ENCODE measurements at regions not wholly inside any gene's neighbourhood (a gene's known extent, or its start where the extent isn't known, plus 50 kb on each side); places are given as distances from the start of the nearest gene placed in this dataset.

DNA sequence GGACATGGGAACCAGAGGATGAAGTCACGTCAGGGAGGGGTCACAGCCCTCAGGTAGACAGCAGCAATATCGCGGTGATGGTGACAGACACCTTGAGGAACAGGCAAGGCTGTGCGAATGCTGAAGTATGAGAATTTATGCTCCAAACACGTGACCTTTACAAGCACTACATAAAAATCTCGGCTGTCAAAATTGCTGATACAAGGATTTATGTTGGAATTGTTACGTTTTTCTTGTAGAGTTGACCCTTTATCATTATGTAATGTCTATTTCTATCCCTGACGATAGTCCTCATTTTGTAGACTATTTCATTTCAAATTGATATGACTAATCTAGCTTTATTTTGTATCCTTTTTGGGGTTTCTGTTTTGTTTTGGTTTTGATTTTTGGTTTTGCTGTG, 311.1 kb downstream of the C6orf118 start (continued):
- TF ChIP-seq, protein P1, sequence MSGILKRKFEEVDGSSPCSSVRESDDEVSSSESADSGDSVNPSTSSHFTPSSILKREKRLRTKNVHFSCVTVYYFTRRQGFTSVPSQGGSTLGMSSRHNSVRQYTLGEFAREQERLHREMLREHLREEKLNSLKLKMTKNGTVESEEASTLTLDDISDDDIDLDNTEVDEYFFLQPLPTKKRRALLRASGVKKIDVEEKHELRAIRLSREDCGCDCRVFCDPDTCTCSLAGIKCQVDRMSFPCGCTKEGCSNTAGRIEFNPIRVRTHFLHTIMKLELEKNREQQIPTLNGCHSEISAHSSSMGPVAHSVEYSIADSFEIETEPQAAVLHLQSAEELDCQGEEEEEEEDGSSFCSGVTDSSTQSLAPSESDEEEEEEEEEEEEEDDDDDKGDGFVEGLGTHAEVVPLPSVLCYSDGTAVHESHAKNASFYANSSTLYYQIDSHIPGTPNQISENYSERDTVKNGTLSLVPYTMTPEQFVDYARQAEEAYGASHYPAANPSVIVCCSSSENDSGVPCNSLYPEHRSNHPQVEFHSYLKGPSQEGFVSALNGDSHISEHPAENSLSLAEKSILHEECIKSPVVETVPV (CRISPR knock-in tag; IDR thresholded peaks at IDR 0.05), result no peak
- TF ChIP-seq, protein P2, sequence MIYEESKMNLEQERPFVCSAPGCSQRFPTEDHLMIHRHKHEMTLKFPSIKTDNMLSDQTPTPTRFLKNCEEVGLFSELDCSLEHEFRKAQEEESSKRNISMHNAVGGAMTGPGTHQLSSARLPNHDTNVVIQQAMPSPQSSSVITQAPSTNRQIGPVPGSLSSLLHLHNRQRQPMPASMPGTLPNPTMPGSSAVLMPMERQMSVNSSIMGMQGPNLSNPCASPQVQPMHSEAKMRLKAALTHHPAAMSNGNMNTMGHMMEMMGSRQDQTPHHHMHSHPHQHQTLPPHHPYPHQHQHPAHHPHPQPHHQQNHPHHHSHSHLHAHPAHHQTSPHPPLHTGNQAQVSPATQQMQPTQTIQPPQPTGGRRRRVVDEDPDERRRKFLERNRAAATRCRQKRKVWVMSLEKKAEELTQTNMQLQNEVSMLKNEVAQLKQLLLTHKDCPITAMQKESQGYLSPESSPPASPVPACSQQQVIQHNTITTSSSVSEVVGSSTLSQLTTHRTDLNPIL (CRISPR knock-in tag; IDR thresholded peaks at IDR 0.05; ENCODE audit: low read depth), result no peak
- TF ChIP-seq ZNF565 (CRISPR knock-in tag; conservative IDR thresholded peaks at IDR 0.05; ENCODE audit: low read depth), result no peak

DNA sequence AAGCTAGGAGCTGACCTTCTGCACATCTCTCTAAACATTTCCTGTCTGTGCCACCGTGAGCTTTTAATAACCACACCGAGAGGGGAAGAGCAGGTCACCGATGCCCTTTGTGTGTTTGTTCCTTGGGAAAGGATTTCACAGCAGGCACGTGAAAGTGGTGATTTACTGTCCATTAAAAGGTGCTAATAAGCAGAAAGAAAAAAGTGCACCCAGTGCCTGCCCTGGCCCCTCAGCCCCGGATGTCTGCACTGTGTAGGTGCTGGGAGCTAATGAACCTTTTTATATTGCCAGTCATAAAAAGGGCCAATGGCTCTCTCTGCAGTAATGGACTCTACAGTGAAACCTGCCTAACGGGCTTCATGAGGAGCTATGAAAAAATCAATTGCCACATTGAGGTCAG, 312.6 kb downstream of the C6orf118 start:
- TF ChIP-seq CSDC2 (CRISPR knock-in tag; IDR thresholded peaks at IDR 0.05) (no peak), BACH2 (CRISPR knock-in tag; IDR thresholded peaks at IDR 0.05; ENCODE audit: borderline replicate concordance) (no peak), ARNTL (CRISPR knock-in tag; IDR thresholded peaks at IDR 0.05; ENCODE audit: borderline replicate concordance, low read depth) (no peak), PPARA (CRISPR knock-in tag; IDR thresholded peaks at IDR 0.05; ENCODE audit: borderline replicate concordance) (no peak), GLIS3 (CRISPR knock-in tag; IDR thresholded peaks at IDR 0.05) (no peak), RARB (CRISPR knock-in tag; IDR thresholded peaks at IDR 0.05) (no peak), TOX (CRISPR knock-in tag; IDR thresholded peaks at IDR 0.05; ENCODE audit: borderline replicate concordance) (no peak), SNAI2 (CRISPR knock-in tag; IDR thresholded peaks at IDR 0.05) (no peak), ZNF565 (CRISPR knock-in tag; conservative IDR thresholded peaks at IDR 0.05; ENCODE audit: low read depth) (no peak), ISL1 (CRISPR knock-in tag; IDR thresholded peaks at IDR 0.05) (no peak), ZNF70 (CRISPR knock-in tag; IDR thresholded peaks at IDR 0.05) (no peak)
- TF ChIP-seq, protein P3, sequence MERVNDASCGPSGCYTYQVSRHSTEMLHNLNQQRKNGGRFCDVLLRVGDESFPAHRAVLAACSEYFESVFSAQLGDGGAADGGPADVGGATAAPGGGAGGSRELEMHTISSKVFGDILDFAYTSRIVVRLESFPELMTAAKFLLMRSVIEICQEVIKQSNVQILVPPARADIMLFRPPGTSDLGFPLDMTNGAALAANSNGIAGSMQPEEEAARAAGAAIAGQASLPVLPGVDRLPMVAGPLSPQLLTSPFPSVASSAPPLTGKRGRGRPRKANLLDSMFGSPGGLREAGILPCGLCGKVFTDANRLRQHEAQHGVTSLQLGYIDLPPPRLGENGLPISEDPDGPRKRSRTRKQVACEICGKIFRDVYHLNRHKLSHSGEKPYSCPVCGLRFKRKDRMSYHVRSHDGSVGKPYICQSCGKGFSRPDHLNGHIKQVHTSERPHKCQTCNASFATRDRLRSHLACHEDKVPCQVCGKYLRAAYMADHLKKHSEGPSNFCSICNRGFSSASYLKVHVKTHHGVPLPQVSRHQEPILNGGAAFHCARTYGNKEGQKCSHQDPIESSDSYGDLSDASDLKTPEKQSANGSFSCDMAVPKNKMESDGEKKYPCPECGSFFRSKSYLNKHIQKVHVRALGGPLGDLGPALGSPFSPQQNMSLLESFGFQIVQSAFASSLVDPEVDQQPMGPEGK (CRISPR knock-in tag; IDR thresholded peaks at IDR 0.05; ENCODE audit: borderline replicate concordance), result no peak
- TF ChIP-seq, protein P1 (CRISPR knock-in tag; IDR thresholded peaks at IDR 0.05), result no peak
- TF ChIP-seq, protein P2 (CRISPR knock-in tag; IDR thresholded peaks at IDR 0.05; ENCODE audit: low read depth), result no peak
- TF ChIP-seq, protein P4, sequence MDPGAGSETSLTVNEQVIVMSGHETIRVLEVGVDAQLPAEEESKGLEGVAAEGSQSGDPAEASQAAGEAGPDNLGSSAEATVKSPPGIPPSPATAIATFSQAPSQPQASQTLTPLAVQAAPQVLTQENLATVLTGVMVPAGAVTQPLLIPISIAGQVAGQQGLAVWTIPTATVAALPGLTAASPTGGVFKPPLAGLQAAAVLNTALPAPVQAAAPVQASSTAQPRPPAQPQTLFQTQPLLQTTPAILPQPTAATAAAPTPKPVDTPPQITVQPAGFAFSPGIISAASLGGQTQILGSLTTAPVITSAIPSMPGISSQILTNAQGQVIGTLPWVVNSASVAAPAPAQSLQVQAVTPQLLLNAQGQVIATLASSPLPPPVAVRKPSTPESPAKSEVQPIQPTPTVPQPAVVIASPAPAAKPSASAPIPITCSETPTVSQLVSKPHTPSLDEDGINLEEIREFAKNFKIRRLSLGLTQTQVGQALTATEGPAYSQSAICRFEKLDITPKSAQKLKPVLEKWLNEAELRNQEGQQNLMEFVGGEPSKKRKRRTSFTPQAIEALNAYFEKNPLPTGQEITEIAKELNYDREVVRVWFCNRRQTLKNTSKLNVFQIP (CRISPR knock-in tag; IDR thresholded peaks at IDR 0.05; ENCODE audit: borderline replicate concordance, low read depth), result no peak
- ATAC-seq, result no peak

DNA sequence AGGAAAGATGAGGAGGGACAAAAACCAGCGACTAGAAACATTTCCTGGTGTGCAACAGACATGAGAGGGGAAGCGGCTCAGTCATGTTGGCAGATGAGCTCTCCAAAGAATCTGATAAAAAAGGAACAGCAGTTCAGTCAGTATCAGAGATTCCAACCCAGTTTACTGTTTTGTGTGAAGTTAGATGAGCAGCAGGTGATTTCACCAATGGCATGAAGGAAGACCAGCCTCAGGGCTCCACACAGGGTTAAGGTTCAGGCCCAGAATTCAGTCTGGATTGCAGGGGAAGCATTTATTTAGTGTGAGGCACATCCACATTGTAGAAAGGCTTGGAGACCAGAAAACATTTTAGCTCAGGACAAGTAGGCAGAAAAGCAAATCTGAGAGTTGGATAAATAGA, 317.8 kb downstream of the C6orf118 start:
- TF ChIP-seq PPARA (CRISPR knock-in tag; IDR thresholded peaks at IDR 0.05; ENCODE audit: borderline replicate concordance) (no peak), GLIS3 (CRISPR knock-in tag; IDR thresholded peaks at IDR 0.05) (no peak), ZFP30 (CRISPR knock-in tag; IDR thresholded peaks at IDR 0.05) (no peak), ZFP3 (CRISPR knock-in tag; IDR thresholded peaks at IDR 0.05) (no peak), ZNF8 (CRISPR knock-in tag; IDR thresholded peaks at IDR 0.05) (no peak), RARB (CRISPR knock-in tag; IDR thresholded peaks at IDR 0.05) (no peak)
- TF ChIP-seq, protein P4 (CRISPR knock-in tag; IDR thresholded peaks at IDR 0.05; ENCODE audit: borderline replicate concordance, low read depth), result no peak
- ATAC-seq, result no peak

Measured in SK-N-SH treated with all-trans-retinoic acid at 6 μM for 48 hours (cell line).